ENCODE measurements at regions not wholly inside any gene's neighbourhood (a gene's known extent, or its start where the extent isn't known, plus 50 kb on each side); places are given as distances from the start of the nearest gene placed in this dataset.
"Not testable (repeated sequence)": the region's sequence is repeated elsewhere in the genome, so short reads cannot be mapped to it uniquely, and the experiment has no call there.

DNA sequence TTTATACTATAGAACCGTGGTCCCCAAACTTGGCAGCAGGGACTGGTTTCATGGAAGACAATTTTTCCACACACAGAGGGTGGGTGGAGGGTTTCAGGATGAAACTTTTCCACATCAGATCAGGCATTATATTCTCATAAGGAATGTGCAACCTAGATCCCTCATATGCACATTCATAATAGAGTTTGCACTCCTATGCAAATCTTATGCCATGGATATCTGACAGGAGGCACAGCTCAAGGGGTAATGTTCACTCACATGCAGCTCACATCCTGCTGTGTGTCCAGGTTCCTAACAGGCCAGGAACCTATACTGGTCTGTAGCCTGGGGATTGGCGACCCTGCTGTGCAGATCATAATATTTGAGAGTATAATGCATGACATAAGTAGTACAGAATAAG is 1802.2 kb upstream of the ACO1 start:
- no peaks in the 10 kb centered on the region for H3K4me1 ChIP-seq
- no peak overlapping the region for H3K4me3 ChIP-seq
- TF ChIP-seq CTCF (IDR thresholded peaks at IDR 0.05) = no peak
- no peak for DNase-seq (ENCODE audit: low spot score in 2 of 2)
- H3K27me3 ChIP-seq = no peaks in the 10 kb centered on the region
- intact Hi-C loops (cut with DNase I) = no loop called here
- H3K27ac ChIP-seq = no peak overlapping the region
- H3K36me3 ChIP-seq = no peaks in the 10 kb centered on the region
- peaks cover 0 to 6% of the 10 kb centered on the region in 2 donors for H3K9me3 ChIP-seq

GRCh38 chr9:30584559-30584958 is 1799.9 kb upstream of the ACO1 start:
- no peaks in the 10 kb centered on the region for H3K27me3 ChIP-seq
- peaks cover 0 to 6% of the 10 kb centered on the region in 2 donors for H3K9me3 ChIP-seq
- TF ChIP-seq CTCF (IDR thresholded peaks at IDR 0.05) = no peak
- H3K36me3 ChIP-seq = no peaks in the 10 kb centered on the region
- H3K4me3 ChIP-seq = no peak overlapping the region
- no peak for DNase-seq (ENCODE audit: low spot score in 2 of 2)
- no peaks in the 10 kb centered on the region for H3K4me1 ChIP-seq
- intact Hi-C loops (cut with DNase I) = no loop called here
- no peak overlapping the region for H3K27ac ChIP-seq

GRCh38 chr9:30591461-30591860 is 1793.0 kb upstream of the ACO1 start:
- Histone ChIP-seq H3K27ac (no peak overlapping the region), H3K9me3 (no peaks in the 10 kb centered on the region), H3K27me3 (no peaks in the 10 kb centered on the region), H3K4me3 (no peak overlapping the region), H3K36me3 (no peaks in the 10 kb centered on the region), H3K4me1 (no peaks in the 10 kb centered on the region)
- no peak for TF ChIP-seq CTCF (IDR thresholded peaks at IDR 0.05)
- DNase-seq (ENCODE audit: low spot score in 2 of 2) = no peak
- intact Hi-C loops (cut with DNase I) = no loop called here

GRCh38 chr9:30597608-30598007 is 1786.8 kb upstream of the ACO1 start:
- Histone ChIP-seq H3K27ac (no peak overlapping the region), H3K27me3 (no peaks in the 10 kb centered on the region), H3K4me1 (no peaks in the 10 kb centered on the region), H3K4me3 (no peak overlapping the region), H3K36me3 (no peaks in the 10 kb centered on the region), H3K9me3 (no peaks in the 10 kb centered on the region)
- intact Hi-C loops (cut with DNase I) = no loop called here
- no peak for TF ChIP-seq CTCF (IDR thresholded peaks at IDR 0.05)
- DNase-seq (ENCODE audit: low spot score in 2 of 2) = no peak

DNA sequence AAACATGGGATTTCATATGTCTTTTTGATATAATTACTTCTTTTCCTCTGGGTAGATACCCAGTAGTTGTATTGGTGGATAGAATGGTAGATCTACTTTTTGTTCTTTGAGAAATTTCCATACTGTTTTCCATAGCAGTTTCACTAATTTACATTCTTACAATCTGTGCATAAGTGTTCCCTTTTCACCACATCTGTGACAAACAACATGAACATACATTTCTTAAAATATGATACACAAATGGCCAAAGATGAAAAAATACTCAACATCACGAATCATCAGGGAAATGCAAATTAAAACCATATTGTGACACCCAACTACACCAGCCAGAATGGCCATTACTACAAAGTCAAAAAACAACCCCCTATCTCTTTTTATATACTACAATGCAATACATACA is 1778.5 kb upstream of the ACO1 start:
- H3K27ac ChIP-seq = no peak overlapping the region
- no peak overlapping the region for H3K4me3 ChIP-seq
- intact Hi-C loops (cut with DNase I) = no loop called here
- H3K4me1 ChIP-seq = no peaks in the 10 kb centered on the region
- no peak for TF ChIP-seq CTCF (IDR thresholded peaks at IDR 0.05)
- no peaks in the 10 kb centered on the region for H3K36me3 ChIP-seq
- DNase-seq (ENCODE audit: low spot score in 2 of 2) = no peak
- H3K27me3 ChIP-seq = no peaks in the 10 kb centered on the region
- H3K9me3 ChIP-seq = no peaks in the 10 kb centered on the region

- H3K9me3 ChIP-seq = no peaks in the 10 kb centered on the region
Measured at GRCh38 chr9:30609713-30610112, 1774.7 kb upstream of the ACO1 start.

GRCh38 chr9:30616782-30617181 is 1767.7 kb upstream of the ACO1 start:
- H3K4me3 ChIP-seq; DNase-seq (ENCODE audit: low spot score in 2 of 2); H3K36me3 ChIP-seq; H3K9me3 ChIP-seq; intact Hi-C loops (cut with DNase I); H3K27me3 ChIP-seq; H3K27ac ChIP-seq; H3K4me1 ChIP-seq: not testable (repeated sequence)

More at GRCh38 chr9:30609713-30610112, 1774.7 kb upstream of the ACO1 start:
- TF ChIP-seq CTCF (IDR thresholded peaks at IDR 0.05) = no peak
- DNase-seq (ENCODE audit: low spot score in 2 of 2) = no peak
- H3K4me1 ChIP-seq = no peaks in the 10 kb centered on the region
- H3K36me3 ChIP-seq = no peaks in the 10 kb centered on the region
- H3K4me3 ChIP-seq = no peak overlapping the region
- H3K27ac ChIP-seq = no peak overlapping the region
- H3K27me3 ChIP-seq = no peaks in the 10 kb centered on the region
- intact Hi-C loops (cut with DNase I) = no loop called here

All from ascending aorta (tissue), 2 donors.